Kidney epithelial cell (primary cell): ENCODE measurements at regions not wholly inside any gene's neighbourhood (a gene's known extent, or its start where the extent isn't known, plus 50 kb on each side); places are given as distances from the start of the nearest gene placed in this dataset.

ENCODE experiments used
- DNase-seq: peaks from one replicate; pipeline ENCODE4 v3.0.0-alpha.2; 2010; ENCODE audit warnings: low read depth
- H3K27me3 ChIP-seq: 2 replicates; pipeline ENCODE4 v1.6.0; 2011; ENCODE audit warnings: low read length; ENCODE audit not compliant: control insufficient read depth, insufficient read depth
- H3K36me3 ChIP-seq: 2 replicates; pipeline ENCODE4 v1.5.1; 2011; ENCODE audit warnings: low read length; ENCODE audit not compliant: control insufficient read depth, insufficient read depth
- H3K4me3 ChIP-seq: 2 replicates; pipeline ENCODE4 v1.5.1; 2011; ENCODE audit warnings: low read depth, mild to moderate bottlenecking, control low read depth, low read length
- CTCF ChIP-seq: IDR thresholded peaks from 2 replicates; pipeline ENCODE4 v1.5.1; 2011; ENCODE audit warnings: mild to moderate bottlenecking, moderate library complexity, low read length, control low read depth, inconsistent platforms; ENCODE audit not compliant: insufficient read depth, poor library complexity, severe bottlenecking

GRCh38 chr7:34364130-34364529, 293.9 kb upstream of the NPSR1 start:
- DNase-seq = no peak
- H3K36me3 ChIP-seq = no peaks in the 10 kb centered on the region
- no peaks in the 10 kb centered on the region for H3K27me3 ChIP-seq
- TF ChIP-seq CTCF = no peak
- H3K4me3 ChIP-seq = no peak overlapping the region

GRCh38 chr7:34365011-34365410, 293.0 kb upstream of the NPSR1 start:
- no peak overlapping the region for H3K4me3 ChIP-seq
- H3K36me3 ChIP-seq = no peaks in the 10 kb centered on the region
- H3K27me3 ChIP-seq = no peaks in the 10 kb centered on the region
- no peak for DNase-seq
- no peak for TF ChIP-seq CTCF

- H3K27me3 ChIP-seq = no peaks in the 10 kb centered on the region
- no peak for TF ChIP-seq CTCF
- no peaks in the 10 kb centered on the region for H3K36me3 ChIP-seq
- no peak overlapping the region for H3K4me3 ChIP-seq
- no peak for DNase-seq
Measured at GRCh38 chr7:34365611-34366010, 292.4 kb upstream of the NPSR1 start.

- no peak overlapping the region for H3K4me3 ChIP-seq
- no peaks in the 10 kb centered on the region for H3K27me3 ChIP-seq
- no peak for TF ChIP-seq CTCF
- DNase-seq = no peak
- H3K36me3 ChIP-seq = no peaks in the 10 kb centered on the region
Measured at GRCh38 chr7:34371922-34372321, 286.1 kb upstream of the NPSR1 start.

- TF ChIP-seq CTCF = no peak
- DNase-seq = no peak
- no peaks in the 10 kb centered on the region for H3K27me3 ChIP-seq
- H3K4me3 ChIP-seq = no peak overlapping the region
- no peaks in the 10 kb centered on the region for H3K36me3 ChIP-seq
Measured at GRCh38 chr7:34373940-34374339, 284.1 kb upstream of the NPSR1 start.

- no peak for DNase-seq
Measured at GRCh38 chr7:34382166-34382893, 275.7 kb upstream of the NPSR1 start.

More at GRCh38 chr7:34382166-34382893, 275.7 kb upstream of the NPSR1 start:
- no peaks in the 10 kb centered on the region for H3K36me3 ChIP-seq
- no peak for TF ChIP-seq CTCF
- H3K27me3 ChIP-seq = no peaks in the 10 kb centered on the region
- no peak overlapping the region for H3K4me3 ChIP-seq
